HG03196 (cell line): ENCODE measurements at regions not wholly inside any gene's neighbourhood (a gene's known extent, or its start where the extent isn't known, plus 50 kb on each side); places are given as distances from the start of the nearest gene placed in this dataset.

ENCODE experiments used
- ATAC-seq: cut with Tn5 transposase; IDR thresholded peaks from one replicate; pipeline ENCODE4 v1.9.1; 2021; ENCODE audit not compliant: unreplicated experiment

GRCh38 chr18:79626905-79627749 is 52.5 kb upstream of the CTDP1 start:
- ATAC-seq = no peak

- ATAC-seq = no peak
Measured at GRCh38 chr18:79627750-79628294, 51.8 kb upstream of the CTDP1 start.

- ATAC-seq = no peak
Measured at GRCh38 chr18:79628416-79629248, 51.0 kb upstream of the CTDP1 start.

GRCh38 chr18:79629249-79629558 is 50.4 kb upstream of the CTDP1 start:
- ATAC-seq = no peak

GRCh38 chr18:79629606-79630005 is 50.0 kb upstream of the CTDP1 start:
- ATAC-seq = no peak
